Choroid plexus epithelial cell (primary cell): ENCODE measurements at regions not wholly inside any gene's neighbourhood (a gene's known extent, or its start where the extent isn't known, plus 50 kb on each side); places are given as distances from the start of the nearest gene placed in this dataset.

Experiments
- DNase-seq: peaks from one replicate; pipeline ENCODE4 v3.0.0-alpha.2; 2010; ENCODE audit warnings: low read depth
- H3K4me3 ChIP-seq: 2 replicates; pipeline ENCODE4 v1.5.1; 2011; ENCODE audit warnings: low read depth, mild to moderate bottlenecking, control low read depth, low read length, moderate library complexity
- TF ChIP-seq, protein P1 (sequence below): conservative IDR thresholded peaks from 2 replicates; pipeline ENCODE4 v1.5.1; 2011; ENCODE audit warnings: low read depth, mild to moderate bottlenecking, control low read depth, inconsistent platforms, low read length, moderate library complexity

DNA sequence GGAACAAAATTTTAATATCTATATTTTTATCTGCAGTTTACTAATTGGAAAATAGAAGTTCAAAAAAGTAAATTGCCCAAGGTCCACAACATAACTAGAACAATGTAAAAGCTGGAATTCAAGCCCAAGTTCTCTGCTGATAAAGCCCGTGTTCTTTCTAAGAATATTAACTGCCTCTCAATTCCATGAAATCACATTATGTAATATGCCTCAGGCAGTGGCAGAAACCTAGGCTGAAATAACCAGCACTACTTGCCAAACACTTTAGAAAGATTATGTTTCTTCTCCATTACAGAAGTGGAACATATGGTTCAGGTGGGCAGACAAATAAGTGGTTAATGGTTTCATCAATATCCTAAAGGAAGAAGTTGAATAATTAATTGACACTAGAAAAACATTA, 56.7 kb upstream of the ADGRL3 start:
- no peak overlapping the region for H3K4me3 ChIP-seq
- DNase-seq, result no peak
- TF ChIP-seq, protein P1, sequence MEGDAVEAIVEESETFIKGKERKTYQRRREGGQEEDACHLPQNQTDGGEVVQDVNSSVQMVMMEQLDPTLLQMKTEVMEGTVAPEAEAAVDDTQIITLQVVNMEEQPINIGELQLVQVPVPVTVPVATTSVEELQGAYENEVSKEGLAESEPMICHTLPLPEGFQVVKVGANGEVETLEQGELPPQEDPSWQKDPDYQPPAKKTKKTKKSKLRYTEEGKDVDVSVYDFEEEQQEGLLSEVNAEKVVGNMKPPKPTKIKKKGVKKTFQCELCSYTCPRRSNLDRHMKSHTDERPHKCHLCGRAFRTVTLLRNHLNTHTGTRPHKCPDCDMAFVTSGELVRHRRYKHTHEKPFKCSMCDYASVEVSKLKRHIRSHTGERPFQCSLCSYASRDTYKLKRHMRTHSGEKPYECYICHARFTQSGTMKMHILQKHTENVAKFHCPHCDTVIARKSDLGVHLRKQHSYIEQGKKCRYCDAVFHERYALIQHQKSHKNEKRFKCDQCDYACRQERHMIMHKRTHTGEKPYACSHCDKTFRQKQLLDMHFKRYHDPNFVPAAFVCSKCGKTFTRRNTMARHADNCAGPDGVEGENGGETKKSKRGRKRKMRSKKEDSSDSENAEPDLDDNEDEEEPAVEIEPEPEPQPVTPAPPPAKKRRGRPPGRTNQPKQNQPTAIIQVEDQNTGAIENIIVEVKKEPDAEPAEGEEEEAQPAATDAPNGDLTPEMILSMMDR, result no peak

DNA sequence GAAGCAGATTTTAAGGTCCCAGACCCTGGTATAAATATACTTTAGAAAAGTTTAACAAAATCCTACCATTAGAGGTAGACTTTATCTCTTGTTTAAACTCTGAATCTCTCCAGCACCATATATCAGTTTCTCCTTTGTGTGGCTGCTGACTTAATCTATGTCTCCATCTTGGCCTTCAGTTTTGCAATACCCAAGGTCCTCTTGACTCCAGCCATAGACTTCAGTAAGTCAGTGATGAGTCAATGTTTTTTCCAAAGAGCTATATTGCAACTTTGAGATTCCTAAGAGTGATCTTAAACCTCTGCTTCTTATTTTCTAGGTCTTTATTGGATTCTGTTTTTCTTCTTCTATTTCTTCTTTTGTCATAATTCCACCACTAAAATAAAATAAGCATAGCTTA, 50.8 kb upstream of the ADGRL3 start:
- no peak overlapping the region for H3K4me3 ChIP-seq
- peak; percentile 92 for DNase-seq
- TF ChIP-seq, protein P1, result no peak
